Nucleus accumbens (tissue), 56 donors: ENCODE measurements at regions not wholly inside any gene's neighbourhood (a gene's known extent, or its start where the extent isn't known, plus 50 kb on each side); places are given as distances from the start of the nearest gene placed in this dataset.

ENCODE experiments used
- DNase-seq, 56 donors: peaks; one replicate each; lab custom pipeline; 2025; lab: John Stamatoyannopoulos, UW

DNA sequence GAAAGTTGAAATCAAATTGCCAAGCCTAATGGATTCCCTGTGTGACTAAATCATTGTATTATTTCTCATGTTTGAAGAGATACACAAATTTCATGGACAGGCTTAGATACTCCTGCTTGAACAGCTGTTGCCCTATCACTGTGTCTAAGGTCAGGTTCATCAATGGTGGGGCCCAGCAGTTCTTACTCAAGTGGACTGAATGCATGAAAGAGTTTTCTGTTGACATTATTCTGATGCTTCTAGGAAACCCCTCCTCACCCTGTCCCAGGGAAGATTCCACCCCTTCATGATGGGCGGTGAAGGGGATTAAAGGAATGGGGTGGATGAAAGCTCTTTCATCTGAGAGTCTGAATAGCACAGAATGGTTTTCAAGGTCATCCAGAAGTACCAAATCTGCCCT lies 148.8 kb downstream of the INO80D start:
- DNase-seq: no peak

DNA sequence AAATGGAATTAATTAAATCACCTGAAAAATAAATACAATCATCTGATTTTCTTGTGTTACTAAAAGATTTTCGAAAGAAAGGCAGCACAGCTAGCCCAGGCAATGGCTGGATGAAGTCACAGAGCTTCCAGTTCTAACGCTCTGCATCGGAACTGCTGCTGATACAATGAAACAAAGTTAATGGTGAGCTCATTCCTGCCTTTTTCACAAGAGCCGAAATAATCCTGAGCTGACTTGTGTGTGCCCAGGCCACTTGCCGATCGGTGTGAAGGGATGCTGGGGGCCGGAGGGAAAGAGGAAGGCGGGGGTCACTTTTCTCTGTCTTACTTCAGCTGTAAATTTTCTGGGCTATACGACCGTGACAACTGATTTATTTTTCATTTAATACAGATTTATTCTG lies 149.5 kb downstream of the INO80D start:
- no peak for DNase-seq

DNA sequence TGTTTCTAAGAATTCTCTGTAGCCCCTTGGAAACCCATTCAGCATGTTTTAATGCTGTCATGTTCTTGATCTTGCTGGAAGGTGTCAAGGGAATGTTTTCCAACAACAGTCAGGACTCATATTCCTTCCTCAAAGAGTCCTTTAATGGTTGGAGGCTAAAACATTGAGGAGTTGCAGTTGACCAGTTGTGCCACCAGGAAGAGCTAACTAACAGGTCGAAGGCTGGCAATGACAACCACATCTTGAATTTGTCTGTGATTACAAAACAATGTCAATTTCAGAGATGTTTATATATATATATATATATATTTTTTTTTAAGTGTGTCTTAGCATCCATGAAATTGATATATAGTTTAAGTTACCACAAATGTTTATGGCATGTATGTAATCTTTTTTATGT lies 151.5 kb downstream of the INO80D start:
- DNase-seq: no peak

DNA sequence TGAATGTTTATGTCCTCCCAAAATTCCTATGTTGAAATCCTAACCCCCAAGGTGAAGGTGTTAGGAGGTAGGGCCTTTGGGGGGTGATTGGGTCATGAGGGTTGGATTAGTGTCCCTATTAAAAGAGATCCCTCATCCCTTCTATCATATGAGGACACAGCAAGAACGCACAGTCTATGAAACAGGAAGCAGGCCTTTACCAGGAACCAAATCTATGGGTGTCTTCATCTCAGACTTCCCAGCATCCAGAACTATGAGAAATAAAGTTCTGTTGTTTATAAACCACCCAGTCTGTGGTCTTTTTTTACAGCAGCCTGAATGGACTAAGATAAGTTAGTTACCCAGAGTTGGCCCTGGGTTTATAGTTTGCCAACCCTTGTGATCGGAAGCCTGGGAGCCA lies 153.1 kb downstream of the INO80D start:
- no peak for DNase-seq

DNA sequence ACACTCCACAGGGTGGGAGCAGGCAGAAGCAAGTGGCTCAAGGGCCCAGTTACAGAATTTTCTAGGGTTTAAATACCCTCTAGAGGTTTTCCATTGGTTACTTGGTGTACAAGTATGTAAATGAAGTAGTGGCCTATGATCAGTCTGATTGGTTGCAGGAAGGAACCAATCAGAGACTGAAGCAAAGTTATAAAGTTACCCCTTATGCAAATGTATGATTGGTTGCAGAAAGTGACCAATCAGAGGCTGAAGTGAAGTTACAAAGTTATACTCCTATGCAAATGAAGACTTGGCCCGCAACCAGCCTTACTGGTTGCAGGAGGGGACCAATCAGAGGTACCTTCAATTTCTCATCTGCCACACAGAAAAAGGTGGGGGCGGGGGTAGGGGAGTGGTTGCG lies 154.6 kb downstream of the INO80D start:
- no peak for DNase-seq

DNA sequence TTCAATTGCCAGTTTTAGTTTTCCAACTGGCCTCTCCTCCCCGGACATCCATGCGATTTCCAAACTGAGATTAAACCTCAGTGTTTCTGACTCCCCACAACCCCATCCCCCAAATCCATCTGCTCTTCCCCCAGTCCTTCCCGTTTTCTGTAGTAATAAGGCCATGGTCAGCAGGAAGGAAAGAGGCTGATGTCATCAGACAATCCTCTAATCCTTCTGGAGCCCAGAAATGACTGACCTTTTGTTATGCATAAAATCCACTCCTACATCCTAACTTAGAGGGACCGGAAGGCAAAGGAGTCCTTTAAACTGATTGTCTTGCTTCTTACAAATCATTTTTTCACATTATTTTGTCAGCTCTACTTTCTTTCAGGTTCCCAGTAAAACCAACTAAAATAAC lies 155.8 kb downstream of the INO80D start:
- DNase-seq: no peak

DNA sequence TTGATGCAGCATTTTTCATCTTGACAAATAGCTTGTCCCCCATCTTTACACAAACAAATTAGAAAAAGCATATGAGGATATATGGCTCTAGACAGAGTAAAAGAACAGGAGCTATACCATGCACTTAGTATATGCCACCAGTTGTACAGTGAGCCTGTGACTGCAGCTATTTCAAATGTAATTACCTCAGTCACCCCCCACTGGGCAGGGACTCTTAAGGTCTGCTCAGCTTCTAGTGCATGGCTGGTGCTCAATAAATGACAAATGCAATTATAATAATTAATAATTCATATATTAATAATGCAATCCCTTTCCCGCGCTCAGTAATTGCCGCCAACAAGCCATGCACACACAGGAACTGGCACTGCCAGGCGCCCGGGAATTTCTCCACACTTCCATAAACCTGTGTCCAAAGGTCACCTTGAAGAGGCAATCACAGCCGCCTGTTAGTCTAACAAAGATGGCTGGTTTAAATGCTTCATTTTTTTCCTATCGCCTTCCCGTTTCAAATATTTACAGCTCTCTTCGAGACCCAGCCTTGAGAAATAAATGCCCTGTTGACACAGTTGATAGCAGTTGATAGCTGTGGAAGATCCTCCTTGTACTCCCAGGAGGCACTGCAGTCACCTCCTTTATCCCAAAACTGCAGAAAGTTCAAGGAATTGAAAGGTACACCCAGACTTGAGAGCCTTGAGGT lies 156.6 kb downstream of the INO80D start:
- DNase-seq: no peak

DNA sequence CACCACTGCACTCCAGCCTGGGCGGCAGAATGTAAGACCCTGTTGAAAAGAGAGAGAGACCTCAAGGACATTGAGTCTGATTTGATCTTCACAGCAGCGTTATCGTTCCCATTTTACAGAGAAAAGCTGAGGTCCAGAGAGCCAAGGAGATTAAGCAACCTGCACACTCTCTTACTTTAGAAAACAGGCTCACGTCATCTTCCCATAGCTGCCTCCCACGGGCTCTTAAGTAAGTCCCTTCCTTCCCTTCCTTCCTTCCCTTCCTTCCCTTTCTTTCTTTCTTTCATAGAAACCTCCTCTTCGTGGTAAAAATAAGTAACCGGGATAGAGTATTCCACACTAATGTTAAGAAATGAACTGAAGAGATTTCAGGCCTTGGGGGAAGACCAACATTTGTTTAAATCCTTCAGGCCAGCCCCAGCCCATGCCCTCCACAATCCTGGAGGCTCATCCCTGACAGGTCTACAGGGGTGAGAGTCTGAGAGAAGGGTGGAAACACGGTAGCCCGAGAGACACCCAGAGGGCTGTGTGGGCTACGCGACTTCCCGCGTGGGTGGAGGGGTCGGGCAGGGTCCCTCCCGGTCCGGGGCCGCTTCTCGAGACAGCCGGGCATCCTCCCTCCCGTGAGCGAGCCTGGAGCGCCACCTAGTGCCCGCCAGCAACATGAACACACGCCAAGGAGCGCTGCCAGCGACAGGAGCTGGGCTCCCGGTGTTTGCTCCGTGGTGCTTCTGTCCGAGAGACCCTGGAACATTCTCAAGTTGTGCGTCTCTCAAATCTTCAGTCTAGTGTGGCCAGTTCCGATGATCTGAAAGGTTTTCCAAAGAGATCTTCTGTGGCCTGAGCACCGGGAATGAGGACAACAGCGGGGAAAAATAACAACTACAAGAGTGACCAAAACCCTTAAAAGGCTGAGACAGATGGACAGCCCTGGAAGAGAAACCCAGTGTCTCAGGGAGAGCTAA lies 160.3 kb downstream of the INO80D start:
- DNase-seq: peak in 52 of 56 donors; percentile 1 to 83 (median 45)

DNA sequence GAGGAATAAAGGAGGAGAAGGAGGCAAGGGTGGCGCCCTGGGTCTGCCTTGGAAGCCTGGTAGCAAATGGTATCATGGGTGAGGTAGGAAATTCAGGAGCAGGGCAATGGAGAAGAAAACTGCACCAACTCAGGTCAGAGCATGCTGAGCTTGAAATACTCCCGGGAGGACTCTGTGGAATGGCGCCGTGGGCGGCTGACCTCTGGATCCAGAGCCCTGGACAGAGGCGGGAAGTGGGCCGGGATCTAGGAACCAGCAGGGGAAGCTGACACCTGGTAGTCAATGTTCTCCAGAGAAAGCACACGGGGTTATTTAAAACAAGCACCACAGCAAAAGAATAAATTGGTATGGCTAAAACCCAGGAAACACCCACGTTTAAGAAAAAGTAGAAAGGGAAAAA lies 161.3 kb downstream of the INO80D start:
- DNase-seq: no peak

DNA sequence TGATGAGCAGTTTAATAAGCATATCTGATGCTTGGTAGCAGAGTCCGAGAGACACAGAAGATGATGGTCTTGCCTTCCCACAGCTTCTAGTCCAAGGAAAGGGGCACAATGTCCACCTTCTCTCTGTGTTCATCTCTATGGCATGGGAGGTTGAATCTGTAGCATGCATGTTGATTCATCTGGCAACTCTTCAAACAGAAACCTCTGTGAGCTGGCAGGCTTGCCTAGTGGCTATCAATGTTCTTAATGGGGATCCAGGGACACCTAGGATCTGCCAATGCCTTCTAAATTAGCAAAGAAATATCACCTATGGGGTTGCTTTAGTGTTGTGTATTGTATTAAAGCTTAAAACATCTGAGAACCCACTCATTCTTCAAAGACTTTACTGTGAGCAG lies 170.8 kb downstream of the INO80D start:
- no peak for DNase-seq

DNA sequence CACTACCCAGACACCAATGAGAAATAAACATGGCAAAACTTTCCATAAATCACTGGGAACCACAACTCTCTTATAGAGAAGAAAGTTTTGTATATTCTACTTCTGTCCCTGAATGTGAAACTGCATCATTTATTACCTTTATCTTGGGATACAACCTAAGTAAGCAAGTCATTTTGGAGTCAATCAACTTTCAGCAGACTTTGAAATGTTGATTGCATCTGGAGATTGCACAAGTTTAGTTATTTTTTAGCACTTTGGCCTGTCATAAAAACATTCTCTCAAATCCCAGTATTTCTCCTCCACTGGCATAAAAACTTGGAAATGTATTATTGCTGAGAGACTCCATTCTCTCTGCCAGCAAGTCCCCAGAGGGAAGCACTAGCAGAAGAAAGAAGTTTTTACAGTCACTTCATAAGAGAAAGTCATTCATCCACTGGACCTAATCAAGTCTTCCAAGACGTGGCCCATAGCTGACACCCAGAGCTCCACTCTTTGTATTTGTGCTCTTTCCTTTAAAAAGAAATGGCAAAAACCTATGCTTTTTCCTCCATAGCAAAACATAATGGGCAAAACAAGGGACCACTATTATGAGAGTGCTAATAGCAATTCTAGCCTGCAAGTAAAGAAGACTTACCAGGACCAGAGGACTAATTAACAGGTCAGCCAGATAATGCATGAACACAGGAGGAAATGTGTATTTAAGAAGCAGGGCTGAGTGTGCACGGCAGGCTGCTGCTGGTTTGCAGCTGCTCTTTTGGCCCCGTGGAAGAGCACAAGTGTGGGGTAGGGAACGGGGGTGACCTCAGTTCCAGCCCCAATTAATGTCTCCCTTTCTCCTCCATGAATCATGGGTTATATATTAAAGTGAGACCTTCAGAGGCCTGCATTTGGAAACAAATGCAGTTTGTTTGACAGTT lies 171.5 kb downstream of the INO80D start:
- DNase-seq: no peak

DNA sequence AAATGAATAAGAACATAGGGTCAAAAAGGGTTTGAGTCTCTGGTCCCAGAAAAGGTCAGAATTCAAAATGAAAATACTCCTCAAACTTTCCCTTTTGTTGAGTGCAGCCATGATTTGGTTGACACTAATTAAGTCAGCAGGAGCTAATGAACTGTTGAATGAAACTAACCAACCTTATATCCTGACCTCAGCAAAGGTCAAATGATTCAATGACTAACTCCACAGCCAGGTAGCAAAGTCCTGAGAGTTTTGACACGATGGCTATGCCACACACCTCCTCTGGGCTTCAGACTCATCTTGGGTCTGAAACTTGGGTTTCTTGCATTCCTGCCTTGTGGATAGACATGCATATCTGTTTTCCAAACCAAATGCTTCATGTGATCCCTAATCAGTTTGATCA lies 172.3 kb downstream of the INO80D start:
- DNase-seq: no peak

DNA sequence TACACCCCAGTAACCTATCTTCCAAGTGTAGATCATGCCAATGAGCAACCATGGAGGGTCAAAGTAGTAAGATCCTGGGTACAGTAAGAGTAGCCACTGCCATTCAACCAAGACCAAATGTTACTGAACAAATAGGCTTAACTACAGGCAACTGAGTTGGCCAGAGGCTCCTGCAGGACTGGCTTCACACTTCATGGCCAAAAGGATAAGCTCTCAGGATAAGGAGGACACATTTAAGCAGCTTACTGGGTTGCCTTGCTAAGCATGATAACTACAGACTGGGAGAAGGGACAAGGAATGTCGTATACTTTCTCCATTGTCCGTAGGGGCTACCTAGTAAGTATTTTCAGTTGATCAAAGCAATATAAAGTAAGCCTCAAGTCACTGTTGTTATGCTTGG lies 174.7 kb downstream of the INO80D start:
- DNase-seq: no peak

DNA sequence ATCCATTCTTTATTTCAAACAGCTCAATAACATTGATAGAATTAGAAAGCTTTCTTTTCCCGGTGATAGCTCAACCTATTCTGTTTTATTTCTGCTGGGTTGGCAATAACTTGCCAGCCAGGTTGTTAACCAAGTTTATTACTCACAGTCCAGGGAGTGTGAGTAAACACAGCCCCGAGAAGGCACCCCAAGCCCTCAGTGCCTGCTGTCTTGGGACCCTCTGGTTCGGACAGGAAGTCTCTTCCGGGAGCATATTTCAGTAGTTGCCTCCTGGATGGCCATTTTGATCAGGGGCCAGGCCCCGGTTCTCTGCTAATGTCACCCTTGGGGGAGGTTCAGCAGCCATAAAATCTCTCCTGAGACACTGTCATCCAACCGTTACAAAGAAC lies 176.8 kb downstream of the INO80D start:
- DNase-seq: no peak

DNA sequence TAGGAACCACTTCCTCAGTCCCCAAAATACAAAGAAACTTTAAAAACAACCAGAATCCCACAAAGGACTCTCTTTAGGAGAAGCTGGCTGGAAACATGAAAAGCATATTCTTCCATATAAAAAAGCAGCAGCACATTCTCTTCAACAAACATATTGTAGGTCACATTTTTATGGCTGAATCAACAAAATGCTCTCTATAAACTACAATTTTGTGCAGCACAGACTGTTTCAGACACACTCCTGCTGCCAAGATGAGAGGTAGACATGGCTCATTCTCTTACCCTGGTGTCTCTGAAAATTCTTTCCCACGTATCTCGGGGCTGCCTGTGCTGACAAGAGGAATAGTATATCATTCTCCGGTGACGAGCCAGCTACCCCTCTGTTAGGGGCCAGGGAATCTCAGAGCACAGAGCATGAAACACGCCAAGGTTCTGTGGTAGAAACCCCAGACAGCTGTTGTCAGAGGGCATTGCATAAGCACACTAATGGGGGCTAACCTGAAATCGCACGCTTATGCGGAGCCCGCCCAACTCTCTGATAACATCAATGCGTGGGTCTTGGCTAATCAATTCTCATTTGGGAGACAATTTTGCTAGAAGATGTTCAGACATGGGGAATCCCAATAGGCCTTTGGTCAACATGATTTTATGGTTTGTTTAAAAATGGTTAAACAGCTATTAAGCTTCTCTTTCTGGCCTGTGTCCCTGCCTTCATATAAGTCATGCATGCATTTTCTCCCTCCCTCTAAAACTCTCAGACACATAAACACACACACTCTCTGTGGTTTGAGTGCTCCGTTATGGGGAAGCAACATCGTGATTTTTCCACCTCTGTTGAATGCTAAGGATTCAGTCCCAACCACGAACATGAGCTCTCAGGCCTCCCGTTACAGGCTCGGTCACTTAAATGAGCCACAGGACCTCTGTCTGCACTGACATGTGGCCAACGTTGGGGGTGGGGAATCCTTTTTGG lies 177.5 kb downstream of the INO80D start:
- no peak for DNase-seq

DNA sequence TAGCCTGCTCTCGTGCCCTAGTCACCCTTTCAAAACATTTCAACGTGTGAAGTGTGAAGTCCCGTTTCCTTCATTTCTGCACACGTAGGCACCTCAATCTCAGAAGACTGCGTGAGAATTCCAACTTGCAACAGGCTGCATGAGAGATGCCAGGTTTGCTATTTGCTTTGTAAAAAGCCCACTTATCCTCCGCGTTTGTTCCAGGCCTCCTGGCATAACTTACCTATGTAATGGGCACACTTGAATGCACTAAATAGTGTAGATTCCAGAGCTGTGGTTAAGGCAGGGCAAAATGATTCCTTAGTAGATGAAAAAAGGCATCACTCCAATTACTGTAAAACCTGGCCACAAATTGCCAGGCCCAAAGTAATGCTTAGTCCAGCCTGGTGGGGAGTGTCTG lies 179.6 kb downstream of the INO80D start:
- no peak for DNase-seq

DNA sequence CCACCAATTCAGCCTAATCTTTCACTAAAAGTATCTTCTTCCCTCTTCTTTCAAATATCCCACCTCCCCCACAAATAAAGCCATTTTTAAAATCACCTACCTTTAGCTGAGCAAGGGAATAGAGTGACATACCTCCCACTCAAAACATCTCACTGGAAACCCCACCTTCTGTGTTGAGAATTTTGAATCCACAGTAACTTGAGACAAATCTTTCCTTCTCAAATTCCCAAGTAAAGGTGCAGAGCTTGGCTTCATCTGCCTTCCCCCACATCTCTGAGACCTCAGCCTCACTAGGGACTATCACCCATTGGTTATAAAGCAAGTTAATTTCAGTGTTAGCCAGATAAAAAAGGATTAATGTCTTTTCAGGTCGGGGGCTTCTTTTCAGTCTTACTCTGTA lies 180.4 kb downstream of the INO80D start:
- DNase-seq: no peak

DNA sequence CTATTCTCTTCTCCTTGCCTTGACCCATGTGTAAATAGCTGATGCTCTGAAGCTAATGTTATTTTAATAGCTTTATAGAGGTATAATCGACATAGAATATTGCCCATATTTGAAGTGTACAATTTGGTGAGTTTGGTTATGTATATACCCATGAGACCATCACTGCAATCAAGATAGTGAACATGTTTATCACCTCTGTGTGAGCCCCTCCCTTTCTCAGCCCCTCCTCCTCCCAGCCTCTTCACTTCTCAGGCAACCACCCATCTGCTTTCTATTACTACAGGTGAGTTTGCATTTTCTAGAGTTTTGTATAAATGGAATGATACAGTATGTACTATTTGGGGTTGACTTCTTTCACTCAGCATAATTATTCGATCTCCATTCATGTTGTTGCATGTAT lies 181.1 kb downstream of the INO80D start:
- no peak for DNase-seq

DNA sequence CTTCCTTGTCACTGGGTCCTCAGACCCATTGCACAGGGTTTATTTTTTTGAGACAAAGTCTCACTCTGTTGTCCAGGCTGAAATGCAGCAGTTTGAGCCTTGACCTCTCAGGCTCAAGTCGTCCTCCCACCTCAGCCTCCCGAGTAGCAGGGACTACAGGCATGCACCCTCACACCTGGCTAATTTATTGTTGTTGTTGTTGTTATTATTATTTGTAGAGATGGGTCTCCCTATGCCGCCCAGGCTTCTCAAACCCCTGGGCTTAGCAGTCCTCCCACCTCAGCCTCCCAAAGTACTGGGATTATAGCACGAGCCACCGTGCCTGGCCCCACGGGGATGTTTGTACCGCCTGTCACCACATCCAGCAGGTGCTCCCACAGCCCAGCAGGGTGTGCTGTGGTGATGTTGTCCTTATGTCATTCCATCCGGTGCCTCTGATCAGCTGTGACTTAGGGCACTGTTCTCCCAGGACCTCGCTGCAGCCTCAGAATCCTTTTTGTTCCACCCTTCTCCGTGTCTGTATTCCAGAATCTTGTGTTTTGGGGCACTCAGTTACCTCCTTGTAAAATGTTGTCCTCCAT lies 182.3 kb downstream of the INO80D start:
- peak in 1 of 56 donors; percentile 5 for DNase-seq
